T-helper 2 cell treated with Interferon-gamma antibody and Interleukin-4, amounts not matched to agents 100 ng/mL and 5 ng/mL, for 36 hours (primary cell): ENCODE measurements at regions not wholly inside any gene's neighbourhood (a gene's known extent, or its start where the extent isn't known, plus 50 kb on each side); places are given as distances from the start of the nearest gene placed in this dataset.

Source experiments
- intact Hi-C: fragments of 100-400 bp; cut with micrococcal nuclease; formaldehyde crosslinking; loops from one replicate; pipeline ENCODE4 v1.15.1; 2023

DNA sequence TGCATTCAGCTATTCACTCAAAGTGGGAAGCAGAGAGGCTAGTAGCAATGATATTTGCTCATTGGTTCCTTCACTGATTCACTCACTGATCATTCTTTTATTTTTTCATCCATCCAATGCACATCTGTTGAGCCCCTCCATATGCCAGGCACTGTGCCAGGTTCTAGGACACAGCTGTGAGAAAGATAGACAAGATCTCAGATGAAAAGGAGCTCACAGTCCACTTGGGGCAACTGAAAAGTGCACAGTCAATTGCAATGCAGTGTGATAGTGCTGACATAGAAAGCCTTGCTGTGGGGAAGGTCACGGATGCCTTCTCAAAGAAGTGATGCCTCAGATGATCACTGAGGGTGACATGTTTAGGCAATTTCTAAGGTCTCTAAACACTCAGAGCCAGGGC is 262.3 kb downstream of the PTEN start:
- intact Hi-C loops, result no loop called here

DNA sequence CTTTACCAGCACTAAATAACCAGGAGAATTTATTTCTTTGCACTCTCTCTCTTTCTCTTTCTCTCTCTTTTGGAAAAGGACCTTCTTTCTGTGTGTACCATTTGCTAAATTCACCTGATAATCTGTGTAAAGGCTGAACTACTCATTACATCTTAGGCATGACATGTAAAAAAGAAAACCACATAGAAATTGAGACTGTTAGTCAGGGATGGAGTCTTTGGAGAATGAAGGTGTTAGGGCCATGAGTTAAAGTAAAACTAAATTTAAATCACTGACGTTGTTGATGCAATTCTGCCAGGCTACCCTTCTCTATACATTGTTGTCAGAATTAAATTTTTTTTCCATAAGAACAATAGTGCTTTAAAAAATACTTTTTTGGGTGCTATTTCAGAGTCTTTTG is 263.3 kb downstream of the PTEN start:
- intact Hi-C loops, result no loop called here

DNA sequence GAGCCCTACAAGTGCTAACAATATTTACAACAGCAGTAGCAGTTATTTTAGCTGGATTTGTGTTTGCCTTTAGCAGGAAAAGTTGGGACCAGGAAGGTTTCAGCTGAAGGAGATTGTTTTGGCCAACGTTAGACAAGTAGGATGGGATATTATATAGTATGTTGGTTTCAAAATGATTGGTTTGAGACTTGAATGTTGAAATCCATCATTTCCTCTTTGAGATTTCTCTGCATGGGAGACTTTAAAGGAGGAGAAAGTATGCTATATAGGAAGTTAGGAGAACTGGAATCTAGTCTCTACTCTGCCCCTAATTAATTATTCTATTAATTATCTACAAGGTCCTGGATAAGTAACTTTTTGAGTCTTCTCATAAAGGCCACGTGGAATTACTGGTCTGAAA is 263.8 kb downstream of the PTEN start:
- intact Hi-C loops, result no loop called here

DNA sequence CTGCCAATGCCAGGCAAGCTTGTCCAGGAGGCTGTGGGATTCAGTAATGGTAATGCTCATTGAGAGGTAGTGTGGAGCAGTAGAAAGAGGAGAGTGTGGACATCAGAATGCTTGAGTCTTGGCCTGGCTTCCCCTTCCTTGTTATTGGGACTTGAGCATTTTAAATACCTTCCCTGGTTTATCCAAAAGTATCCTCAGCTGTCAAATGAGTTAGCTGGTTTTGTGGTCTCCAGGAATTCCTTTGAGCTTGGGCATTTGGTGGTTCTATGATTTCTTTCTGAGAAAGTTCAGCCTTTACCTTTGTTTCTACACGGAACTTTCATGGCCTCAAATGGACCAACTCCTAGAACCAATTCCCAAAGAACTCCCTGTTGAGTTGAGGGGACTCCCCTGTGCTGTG is 264.3 kb downstream of the PTEN start:
- intact Hi-C loops, result no loop called here

DNA sequence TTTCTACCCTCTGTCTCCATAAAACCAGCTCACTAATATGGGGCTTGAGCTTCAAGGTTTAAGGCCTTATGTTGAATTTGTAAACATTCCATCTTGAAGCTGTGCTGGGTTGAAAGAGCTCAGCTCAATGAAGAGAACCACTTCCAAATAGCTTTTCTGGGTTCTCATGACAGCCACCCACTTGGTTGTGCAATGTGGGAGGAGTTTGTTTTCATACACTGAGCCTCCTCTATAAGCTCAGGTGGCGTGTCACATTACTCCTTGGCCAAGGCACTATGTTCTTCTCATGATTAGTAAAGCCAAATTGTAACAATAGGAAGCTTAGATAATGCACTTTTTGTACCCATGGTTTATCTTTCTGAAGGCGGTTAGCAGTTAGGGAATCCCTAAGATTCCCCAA is 265.6 kb downstream of the PTEN start:
- intact Hi-C loops, result no loop called here

DNA sequence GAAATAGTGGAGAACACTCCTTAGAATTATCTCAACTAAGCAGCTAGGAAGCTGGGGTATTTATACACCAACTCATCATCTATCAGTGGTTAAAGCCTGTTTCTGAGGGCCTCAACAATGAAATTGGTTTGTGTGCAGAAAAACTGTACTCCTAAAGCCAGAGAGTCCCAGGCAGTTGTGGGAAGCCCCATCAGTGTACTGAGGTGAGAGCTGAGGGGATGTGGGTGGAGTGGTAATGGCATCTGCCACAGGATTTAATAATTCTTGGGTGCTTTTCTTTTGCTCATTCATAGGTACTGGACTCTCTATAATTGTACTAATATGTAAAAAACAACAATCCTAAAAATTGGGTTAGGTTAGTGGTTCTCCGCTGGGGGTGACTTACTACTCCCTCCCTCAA is 267.5 kb downstream of the PTEN start:
- intact Hi-C loops, result no loop called here

DNA sequence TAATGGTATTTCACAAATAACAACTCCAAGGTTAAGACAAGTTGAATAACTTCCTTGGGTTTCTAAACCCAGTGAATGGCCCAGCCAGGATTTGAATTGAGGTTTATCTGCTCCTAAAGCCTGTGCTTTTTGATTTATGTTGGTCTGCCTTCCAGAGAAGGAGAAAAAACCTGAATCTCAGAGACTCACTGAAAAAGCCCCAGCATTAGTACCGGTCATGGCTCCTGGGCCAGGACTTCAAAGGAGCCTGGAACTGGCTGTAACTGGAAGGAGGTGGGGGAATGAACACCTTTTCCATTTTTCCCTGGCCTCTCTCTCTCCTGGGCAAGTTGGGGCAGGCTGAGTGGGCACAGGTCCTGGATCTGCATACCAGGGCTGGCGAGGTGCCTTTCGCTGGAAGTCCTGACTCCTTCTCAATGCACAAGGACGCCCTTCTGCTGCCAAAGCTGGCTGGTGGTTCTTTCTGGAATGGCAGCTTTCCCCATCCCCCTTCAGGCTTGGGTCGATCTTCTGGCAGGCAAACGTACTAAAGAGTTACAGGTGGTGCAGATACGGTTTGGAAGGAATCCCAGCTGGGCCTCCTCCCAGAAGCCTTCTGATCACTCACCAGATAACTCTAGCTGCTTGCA is 268.2 kb downstream of the PTEN start:
- intact Hi-C loops, result no loop called here

DNA sequence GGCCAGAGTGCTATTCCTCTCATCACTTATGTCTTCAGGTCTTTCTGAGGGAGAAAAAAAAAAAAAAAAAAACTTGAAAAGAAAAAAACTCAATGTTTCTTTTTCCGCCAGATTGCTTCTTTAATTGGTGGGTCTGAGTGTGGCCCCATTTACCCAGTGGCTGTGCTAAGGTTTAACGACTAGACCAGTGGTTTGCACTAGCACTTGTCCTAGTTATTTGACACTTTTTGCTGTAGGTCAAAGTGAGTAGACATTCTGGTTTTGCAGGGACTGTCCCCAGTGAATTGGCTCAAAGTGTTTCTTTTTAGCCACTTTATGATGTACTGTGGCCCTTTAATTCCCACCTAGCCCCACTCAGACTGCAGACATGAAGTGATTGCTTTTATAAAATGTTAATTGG is 273.3 kb downstream of the PTEN start:
- intact Hi-C loops, result no loop called here

DNA sequence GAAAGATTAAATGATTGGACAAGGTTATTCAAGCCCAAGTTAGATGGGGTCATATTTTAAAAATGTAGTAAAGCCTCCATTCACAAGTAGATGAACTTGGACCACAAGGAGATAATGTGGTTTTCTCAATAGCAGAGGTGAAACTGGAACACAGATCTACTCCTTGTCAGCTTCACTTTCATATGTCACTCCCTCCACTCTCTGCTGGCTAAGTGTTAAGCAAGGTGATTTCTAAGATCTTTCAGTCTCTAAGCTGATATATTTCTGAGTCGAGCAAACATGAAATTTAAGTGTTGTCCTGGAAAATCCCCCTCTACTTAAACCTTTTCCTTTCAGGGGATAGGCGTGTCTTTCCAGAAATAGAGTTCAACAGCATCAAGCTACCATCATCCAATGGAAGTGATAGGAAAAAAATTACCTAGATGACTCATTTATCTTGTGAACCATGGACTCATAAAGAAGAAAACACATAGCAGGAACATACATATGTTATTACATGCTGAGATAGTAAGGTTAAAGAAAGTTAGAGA is 275.0 kb downstream of the PTEN start:
- intact Hi-C loops, result no loop called here

DNA sequence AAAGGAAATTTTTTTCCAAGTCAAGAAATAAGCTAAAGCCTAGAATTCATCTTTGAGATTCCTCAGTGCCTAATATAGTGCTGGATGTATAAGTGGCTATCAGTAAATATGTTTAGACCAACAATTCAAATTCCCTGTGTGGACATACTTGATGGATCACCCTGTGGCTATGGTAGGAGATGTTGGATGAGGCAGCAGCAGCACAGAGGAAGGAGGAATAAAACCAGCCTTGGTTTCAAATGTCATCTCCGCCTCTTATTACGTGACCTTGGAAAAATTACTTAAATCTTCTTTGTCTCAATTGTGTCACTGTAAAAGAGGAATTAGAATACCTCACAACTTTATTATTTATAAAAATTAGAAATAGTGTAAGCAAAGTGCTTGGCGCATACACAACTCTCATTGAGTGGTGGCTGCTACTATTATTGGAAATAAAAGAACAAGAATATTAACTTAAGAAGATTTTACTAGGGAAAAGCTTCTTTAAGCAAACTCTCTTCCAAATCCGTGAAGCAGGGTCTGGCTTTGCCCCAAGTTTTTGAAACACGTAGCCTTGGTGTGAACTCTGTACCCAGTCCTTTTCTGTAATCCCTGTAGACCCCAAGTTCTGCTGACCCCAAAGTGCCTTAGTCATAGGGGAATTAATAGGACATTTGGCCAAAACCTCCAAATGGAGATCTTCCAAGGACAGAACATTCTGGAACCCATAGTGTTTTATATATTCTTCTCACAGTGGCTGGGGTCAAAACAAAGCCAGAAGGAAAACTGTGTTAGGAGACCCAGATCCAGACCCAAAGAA is 283.8 kb downstream of the PTEN start:
- intact Hi-C loops, result no loop called here

DNA sequence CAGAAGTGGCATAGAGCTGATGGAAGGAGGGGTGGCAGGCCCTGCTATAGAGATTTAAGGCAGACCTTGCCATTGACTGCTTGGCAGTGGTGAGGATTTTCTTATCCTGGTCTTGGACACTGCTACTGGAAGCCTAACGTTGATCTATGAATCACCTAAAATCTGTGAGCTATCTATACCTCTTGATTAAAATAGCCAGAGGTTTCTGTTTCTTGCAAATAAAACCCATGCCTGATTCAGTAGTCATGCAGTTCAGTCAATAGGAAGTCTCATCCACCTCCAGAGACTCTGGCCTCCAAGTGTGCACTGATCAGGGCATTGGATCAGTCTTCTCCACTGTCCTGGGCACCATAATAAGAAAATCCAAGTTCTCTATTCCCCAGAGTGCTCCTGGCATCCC is 286.5 kb downstream of the PTEN start:
- intact Hi-C loops, result loop anchor here (5.0 kb wide), 1 partner anchor 288 kb away; the partner anchor contains the start of genes KLLN and PTEN

DNA sequence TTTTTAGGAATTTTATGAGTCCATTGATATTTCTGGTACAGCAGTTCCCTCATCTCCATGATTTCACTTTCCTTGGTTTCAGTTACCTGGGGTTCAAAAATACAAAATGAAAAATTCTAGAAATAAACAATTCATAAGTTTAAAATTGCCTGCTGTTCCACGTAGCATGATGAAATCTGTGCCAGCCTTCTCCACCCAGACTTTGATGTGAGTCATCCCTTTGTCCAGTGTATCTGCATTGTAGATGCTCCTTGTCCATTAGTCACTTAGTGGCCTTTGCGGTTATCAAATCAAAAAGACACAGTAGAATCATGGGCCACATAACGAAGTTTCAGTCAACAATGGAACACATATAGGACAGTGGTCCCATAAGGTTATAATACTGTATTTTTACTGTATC is 286.9 kb downstream of the PTEN start:
- intact Hi-C loops, result loop anchor here (5.0 kb wide), 1 partner anchor 288 kb away; the partner anchor contains the start of genes KLLN and PTEN

DNA sequence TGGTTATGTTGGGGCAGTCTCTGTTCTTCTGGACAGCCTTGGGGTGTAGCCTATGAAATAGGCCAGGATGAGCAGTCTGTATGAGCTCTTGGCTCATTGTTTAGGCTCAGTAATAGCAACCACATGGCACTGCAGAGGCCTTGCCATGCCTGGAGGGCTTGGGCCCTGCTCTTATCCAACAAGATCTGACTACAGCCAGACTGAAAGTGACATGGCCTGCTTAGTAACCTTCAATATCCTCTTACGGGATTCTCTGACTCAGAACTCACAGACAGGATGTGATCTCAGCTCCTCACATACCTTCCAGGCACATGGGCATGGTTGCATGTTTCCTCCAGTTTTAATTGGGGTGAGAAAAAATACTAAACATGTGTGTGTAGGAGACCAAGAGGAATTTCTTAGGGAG is 289.3 kb downstream of the PTEN start:
- intact Hi-C loops, result loop anchor here (1.0 to 5.0 kb wide), 2 partner anchors 119 to 290 kb away; partner anchors contain the start of genes KLLN and PTEN

DNA sequence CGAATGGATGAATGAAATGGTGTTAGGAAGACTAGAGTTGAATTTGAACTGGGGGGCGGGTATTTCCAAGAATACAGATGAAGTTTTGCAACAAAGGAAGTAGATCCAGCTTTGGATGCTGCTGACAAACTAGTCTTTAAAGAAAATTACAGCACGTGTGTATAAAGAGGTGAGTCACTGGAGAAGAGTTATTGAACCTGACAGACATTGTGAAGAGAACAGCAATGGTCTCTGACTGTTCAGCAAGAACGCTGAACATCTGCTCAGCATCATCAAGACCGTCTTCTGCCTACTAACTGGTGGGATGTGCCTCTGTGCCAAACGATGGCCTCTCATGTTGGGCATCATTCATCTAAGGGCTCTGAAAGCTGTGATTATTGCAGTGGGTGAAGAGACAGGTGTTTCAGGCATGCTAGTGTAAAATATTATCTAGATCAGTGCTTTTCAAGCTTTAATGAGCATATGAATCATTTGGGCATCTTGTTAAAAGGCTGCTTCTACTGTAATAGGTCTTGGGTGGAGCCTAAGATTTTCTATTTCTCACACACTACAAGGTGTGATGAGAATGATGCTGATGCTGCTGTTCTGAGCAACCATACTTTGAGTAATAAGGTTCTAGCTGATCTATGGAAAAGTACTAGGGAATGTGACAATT is 291.3 kb downstream of the PTEN start:
- intact Hi-C loops, result loop anchor here (5.0 kb wide), 1 partner anchor 292 kb away; the partner anchor contains the start of genes KLLN and PTEN

DNA sequence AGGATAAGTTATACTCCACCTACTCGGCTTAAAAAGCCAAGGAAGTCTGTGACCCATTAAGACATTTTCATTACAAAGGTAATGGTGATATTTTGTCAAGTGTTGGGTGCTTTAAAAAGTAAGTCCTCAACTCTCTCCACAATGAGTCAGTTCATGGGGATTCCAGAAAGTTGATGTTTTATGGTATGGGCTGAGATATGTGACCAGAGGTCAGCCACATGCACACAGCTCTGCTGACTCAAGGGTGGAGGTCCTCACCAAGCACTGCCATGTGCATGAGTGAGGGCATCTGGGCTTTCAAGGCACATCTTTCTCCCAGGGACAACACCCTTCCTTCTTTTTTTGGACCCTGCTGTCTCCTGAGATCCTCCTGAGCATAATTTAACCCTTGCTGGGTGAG is 292.9 kb downstream of the PTEN start:
- intact Hi-C loops, result no loop called here

DNA sequence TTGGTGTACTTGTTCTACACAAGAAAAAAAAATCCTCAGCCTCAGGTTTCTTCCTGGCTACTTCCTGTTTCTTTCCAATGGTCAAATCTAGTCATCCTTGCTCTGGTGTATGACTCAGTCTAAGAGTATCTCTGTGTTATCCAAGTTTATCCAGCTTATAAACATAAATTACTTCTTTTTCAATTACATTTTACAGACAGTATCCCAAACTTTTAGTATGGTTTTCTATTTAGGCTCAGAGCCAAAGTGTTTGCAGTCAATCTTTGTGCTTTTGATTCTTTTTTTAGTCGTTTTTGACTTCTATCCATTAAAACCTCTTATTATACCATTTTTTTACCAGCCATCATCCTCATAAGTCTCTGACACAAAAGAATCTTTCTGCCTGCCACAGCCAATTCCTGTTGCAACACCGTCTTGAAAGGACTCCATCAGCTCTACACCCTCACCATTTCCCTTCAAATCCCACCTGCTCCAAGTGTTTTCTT is 294.6 kb downstream of the PTEN start:
- intact Hi-C loops, result no loop called here

DNA sequence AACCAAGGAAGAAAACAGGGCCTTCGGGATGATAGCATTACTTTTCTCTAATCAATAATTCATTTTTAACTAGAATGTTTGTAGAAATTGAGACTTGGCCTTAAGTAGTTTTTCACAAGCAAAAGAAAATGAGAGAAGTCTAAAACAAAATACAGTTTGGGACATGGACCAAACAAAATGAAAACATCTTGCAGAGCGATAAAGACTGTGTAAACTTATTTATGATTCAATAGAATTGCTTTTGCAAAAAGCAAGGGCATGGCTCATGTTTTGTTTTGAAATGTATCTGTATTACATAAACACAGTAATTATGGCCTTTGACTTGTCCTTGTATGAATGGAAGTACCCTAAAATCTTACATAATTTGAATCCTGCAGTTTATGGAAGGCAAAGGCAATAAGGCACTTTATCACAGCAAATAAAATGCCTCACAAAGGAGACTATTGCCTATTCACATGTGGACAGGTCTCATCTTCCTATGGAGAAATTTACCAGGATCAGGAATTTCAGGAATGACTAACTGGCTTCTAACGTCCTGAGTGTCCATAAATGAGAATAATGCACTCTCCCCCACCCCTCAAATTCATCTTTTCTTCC is 295.2 kb downstream of the PTEN start:
- intact Hi-C loops, result no loop called here

DNA sequence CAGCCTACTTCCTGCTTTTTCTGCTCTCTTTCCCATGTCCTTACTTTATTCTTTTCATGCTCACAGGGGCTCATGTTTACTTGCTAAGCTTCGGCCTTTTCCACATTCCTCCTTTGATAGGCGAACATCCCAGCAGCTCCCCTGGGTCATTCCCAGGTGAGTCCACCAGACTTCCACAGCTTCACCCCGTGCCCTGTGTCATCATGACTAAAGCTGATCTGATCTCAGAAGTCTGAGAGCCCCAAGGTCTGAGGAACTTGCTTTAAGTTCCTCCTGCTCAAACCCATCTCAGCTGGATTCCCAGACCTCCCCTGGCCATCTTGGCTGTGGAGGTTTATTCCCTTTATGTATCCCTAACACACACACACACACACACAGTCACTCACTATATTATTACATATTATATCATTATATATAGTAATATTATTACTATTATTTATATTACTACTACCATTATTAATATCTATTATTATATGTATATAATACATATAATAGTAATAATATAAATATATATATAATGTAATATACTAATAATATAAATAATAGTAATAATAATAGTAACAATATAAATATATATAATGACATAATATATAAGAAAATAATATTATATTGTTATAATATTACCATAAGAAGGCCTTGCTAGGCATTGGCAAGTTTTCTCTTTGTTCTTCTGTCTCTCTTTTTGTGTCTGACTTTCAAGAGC is 295.9 kb downstream of the PTEN start:
- intact Hi-C loops, result no loop called here

DNA sequence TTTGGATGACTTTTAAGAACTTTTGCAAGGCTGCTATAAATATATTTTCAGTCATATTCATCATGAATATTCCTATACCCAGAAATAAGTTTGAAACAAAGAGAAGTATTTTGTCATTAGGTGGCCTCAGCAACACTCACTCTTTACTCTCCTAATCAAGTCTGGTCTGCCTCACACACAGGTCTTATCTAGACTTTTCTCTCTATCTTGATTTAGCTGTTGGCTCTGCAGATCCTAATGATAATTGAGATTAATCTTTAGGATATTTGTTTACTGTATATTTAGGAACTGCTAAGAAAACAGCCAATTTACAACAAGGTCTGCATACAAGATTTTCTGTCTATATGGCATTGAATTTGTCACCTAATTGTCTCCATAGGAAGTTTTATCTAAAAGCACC is 297.6 kb downstream of the PTEN start:
- intact Hi-C loops, result no loop called here

DNA sequence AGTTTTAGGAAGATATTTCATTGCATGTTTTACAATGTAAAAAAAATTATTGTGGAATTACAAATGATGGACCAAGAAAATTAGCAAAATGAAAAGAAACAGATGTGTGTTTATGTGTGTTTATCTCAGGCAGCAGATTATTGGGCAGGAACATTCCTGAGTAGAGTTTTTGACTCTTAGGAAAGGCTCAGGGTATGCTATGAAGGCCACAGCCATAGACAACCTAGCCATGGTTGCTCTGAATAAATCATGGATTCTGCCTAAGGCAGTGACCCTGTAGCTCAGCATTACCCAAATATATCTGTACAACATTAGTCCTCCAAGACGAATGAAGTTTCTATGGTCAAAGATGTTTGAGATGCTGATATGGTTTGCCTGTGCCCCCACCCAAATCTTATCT is 298.3 kb downstream of the PTEN start:
- intact Hi-C loops, result no loop called here

DNA sequence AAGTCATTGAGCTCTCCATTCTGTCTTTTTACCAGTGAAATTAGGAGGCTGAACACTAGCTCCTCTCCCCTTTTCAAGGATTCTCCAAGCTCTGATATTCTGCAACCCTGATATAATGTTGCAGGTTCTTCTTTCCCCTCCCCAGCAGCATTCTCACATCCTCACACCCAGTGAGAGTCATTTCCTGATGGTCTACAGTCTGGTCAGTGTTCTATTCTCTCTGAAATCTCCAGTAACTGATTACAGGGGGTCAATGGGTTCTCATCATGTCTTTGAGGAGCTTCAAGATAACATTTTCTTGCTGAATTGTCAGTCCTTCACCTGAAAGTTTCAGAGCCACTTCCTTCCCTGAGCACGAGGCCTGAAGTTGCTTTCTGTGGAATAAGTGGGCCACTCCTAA is 299.4 kb downstream of the PTEN start:
- intact Hi-C loops, result no loop called here
